ENCODE measurements at regions not wholly inside any gene's neighbourhood (a gene's known extent, or its start where the extent isn't known, plus 50 kb on each side); places are given as distances from the start of the nearest gene placed in this dataset.

- TF ChIP-seq STAT6 (CRISPR knock-in tag; conservative IDR thresholded peaks at IDR 0.05; ENCODE audit: low read depth) (no peak), ZNF532 (CRISPR knock-in tag; IDR thresholded peaks at IDR 0.05; ENCODE audit: borderline replicate concordance) (no peak), RORB (CRISPR knock-in tag; IDR thresholded peaks at IDR 0.05) (no peak), ESRRA (CRISPR knock-in tag; IDR thresholded peaks at IDR 0.05; ENCODE audit: borderline replicate concordance) (no peak), OVOL2 (CRISPR knock-in tag; IDR thresholded peaks at IDR 0.05; ENCODE audit: borderline replicate concordance) (no peak), FOXP1 (CRISPR knock-in tag; IDR thresholded peaks at IDR 0.05; ENCODE audit: borderline replicate concordance) (no peak), FOXK1 (CRISPR knock-in tag; IDR thresholded peaks at IDR 0.05) (no peak), ATF3 (CRISPR knock-in tag; conservative IDR thresholded peaks at IDR 0.05) (no peak), TCF7 (CRISPR knock-in tag; IDR thresholded peaks at IDR 0.05; ENCODE audit: low read depth) (no peak)
Observed at GRCh38 chr3:168806871-168807270, 711.1 kb upstream of the GOLIM4 start (continued).

GRCh38 chr3:168803536-168803935 lies 707.8 kb upstream of the GOLIM4 start:
- Mint-ChIP-seq H3K27me3 (ENCODE audit: low read depth) (no peaks in the 10 kb centered on the region), H3K27ac (no peak overlapping the region), H3K4me1 (peaks cover 47% of the 10 kb centered on the region), H3K4me3 (no peak overlapping the region), H3K9me3 (no peaks in the 10 kb centered on the region), H3K36me3 (no peaks in the 10 kb centered on the region)
- ATAC-seq, result no peak
- TF ChIP-seq JUN (CRISPR knock-in tag; IDR thresholded peaks at IDR 0.05), result no peak
- CTCF ChIA-PET, result interaction anchor here (1.3 kb wide), 1 partner anchor 62 kb away, joined by 3 read pairs; no protein-coding TSS in a partner anchor
- POLR2A ChIA-PET, result interaction anchor here (0.8 kb wide), 1 partner anchor 10 kb away, joined by 3 read pairs; no protein-coding TSS in a partner anchor
- no peak for DNase-seq (ENCODE audit: low spot score)

GRCh38 chr3:168802766-168803165 lies 707.0 kb upstream of the GOLIM4 start:
- ChIA-PET CTCF (interaction anchor here (1.3 kb wide), 1 partner anchor 62 kb away, joined by 3 read pairs; no protein-coding TSS in a partner anchor), POLR2A (interaction anchor here (0.8 kb wide), 1 partner anchor 9 kb away, joined by 3 read pairs; no protein-coding TSS in a partner anchor)
- Mint-ChIP-seq H3K4me3 (no peak overlapping the region), H3K27me3 (ENCODE audit: low read depth) (no peaks in the 10 kb centered on the region), H3K36me3 (no peaks in the 10 kb centered on the region), H3K9me3 (no peaks in the 10 kb centered on the region), H3K4me1 (peaks cover 42% of the 10 kb centered on the region), H3K27ac (no peak overlapping the region; the same call in 1 of the 2 replicates)
- DNase-seq (ENCODE audit: low spot score) (no peak), ATAC-seq (no peak)
- TF ChIP-seq ZMAT4 (CRISPR knock-in tag; IDR thresholded peaks at IDR 0.05) (no peak), ZNF425 (CRISPR knock-in tag; conservative IDR thresholded peaks at IDR 0.05) (no peak), ATF3 (CRISPR knock-in tag; conservative IDR thresholded peaks at IDR 0.05) (no peak), CTCF (IDR thresholded peaks at IDR 0.05) (no peak), FOXP1 (CRISPR knock-in tag; IDR thresholded peaks at IDR 0.05; ENCODE audit: borderline replicate concordance) (no peak), MLX (CRISPR knock-in tag; IDR thresholded peaks at IDR 0.05) (no peak), IRF1 (CRISPR knock-in tag; IDR thresholded peaks at IDR 0.05) (no peak), ZNF121 (CRISPR knock-in tag; IDR thresholded peaks at IDR 0.05) (no peak), TCF7 (CRISPR knock-in tag; IDR thresholded peaks at IDR 0.05; ENCODE audit: low read depth) (no peak)
